Thyroid gland (tissue), 4 donors: ENCODE measurements at regions not wholly inside any gene's neighbourhood (a gene's known extent, or its start where the extent isn't known, plus 50 kb on each side); places are given as distances from the start of the nearest gene placed in this dataset.

Experiments used
- DNase-seq, 2 donors: peaks; one replicate each; pipeline ENCODE4 v3.0.0-alpha.2; 2019
- H3K27ac ChIP-seq, 3 donors: fragments of 200-600 bp; sonication (generic); 1 replicate in 2 of 3; 2 replicates in 1 of 3; pipeline ENCODE4 v1.5.1; 2016 to 2019; ENCODE audit warnings: mild to moderate bottlenecking in 1 of 3, moderate library complexity in 1 of 3
- H3K27me3 ChIP-seq: fragments of 200-600 bp; sonication (generic); one replicate; pipeline ENCODE4 v1.5.1; 2019
- H3K36me3 ChIP-seq, 2 donors: fragments of 200-600 bp; sonication (generic); one replicate each; pipeline ENCODE4 v1.5.1; 2016 to 2019
- H3K4me1 ChIP-seq, 2 donors: fragments of 200-600 bp; sonication (generic); one replicate each; pipeline ENCODE4 v1.5.1; 2017 to 2019
- H3K4me3 ChIP-seq, 3 donors: fragments of 200-600 bp; sonication (generic); replicated peaks in 1 of 3; 1 replicate in 2 of 3; 2 replicates in 1 of 3; pipeline ENCODE4 v1.5.1; 2016; ENCODE audit warnings: mild to moderate bottlenecking in 1 of 3
- H3K9me3 ChIP-seq: fragments of 200-600 bp; sonication (generic); one replicate; pipeline ENCODE4 v1.5.1; 2017
- POLR2A ChIP-seq, 2 donors: fragments of 450-650 bp; IDR thresholded peaks; one replicate each; pipeline ENCODE4 v1.6.1; 2017; ENCODE audit warnings: antibody characterized with exemption in 2 of 2, mild to moderate bottlenecking in 2 of 2, moderate library complexity in 1 of 2
- WGBS, 2 donors: methylation state at CpG; one replicate each; pipeline ENCODE4 v1.1.5; 2017; 5-methylcytosine and 5-hydroxymethylcytosine counted together
- intact Hi-C: fragments of 100-400 bp; cut with DNase I; formaldehyde crosslinking; loops from one replicate; pipeline ENCODE4 v1.15.1; 2023
- TF ChIP-seq, protein P1 (sequence below), 6 experiments: fragments of 200-600 bp in 3 of 6; fragments of 450-650 bp in 3 of 6; sonication (generic) in 3 of 6; IDR thresholded peaks; one replicate each; pipeline ENCODE4 v1.5.1; 2016 to 2019; ENCODE audit warnings: antibody characterized with exemption in 6 of 6, mild to moderate bottlenecking in 2 of 6, inconsistent platforms in 1 of 6, moderate library complexity in 1 of 6

GRCh38 chr21:41066086-41066938 lies 101.6 kb upstream of the BACE2 start:
- Histone ChIP-seq H3K27me3 (no peaks in the 10 kb centered on the region), H3K4me1 (peaks cover 0 to 5% of the 10 kb centered on the region in 2 donors), H3K4me3 (no peak overlapping the region), H3K36me3 (no peaks in the 10 kb centered on the region), H3K27ac (no peak overlapping the region), H3K9me3 (no peaks in the 10 kb centered on the region)
- 89% methylated on average over 16 of the region's 16 CpGs for WGBS, 2 donors
- TF ChIP-seq POLR2A (IDR thresholded peaks at IDR 0.05): no peak
- TF ChIP-seq, protein P1, sequence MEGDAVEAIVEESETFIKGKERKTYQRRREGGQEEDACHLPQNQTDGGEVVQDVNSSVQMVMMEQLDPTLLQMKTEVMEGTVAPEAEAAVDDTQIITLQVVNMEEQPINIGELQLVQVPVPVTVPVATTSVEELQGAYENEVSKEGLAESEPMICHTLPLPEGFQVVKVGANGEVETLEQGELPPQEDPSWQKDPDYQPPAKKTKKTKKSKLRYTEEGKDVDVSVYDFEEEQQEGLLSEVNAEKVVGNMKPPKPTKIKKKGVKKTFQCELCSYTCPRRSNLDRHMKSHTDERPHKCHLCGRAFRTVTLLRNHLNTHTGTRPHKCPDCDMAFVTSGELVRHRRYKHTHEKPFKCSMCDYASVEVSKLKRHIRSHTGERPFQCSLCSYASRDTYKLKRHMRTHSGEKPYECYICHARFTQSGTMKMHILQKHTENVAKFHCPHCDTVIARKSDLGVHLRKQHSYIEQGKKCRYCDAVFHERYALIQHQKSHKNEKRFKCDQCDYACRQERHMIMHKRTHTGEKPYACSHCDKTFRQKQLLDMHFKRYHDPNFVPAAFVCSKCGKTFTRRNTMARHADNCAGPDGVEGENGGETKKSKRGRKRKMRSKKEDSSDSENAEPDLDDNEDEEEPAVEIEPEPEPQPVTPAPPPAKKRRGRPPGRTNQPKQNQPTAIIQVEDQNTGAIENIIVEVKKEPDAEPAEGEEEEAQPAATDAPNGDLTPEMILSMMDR (IDR thresholded peaks at IDR 0.05): no peak
- intact Hi-C loops: loop anchor here (5.0 kb wide), 1 partner anchor 919 kb away; no protein-coding TSS in a partner anchor
- no peak for DNase-seq

- H3K9me3 ChIP-seq: no peaks in the 10 kb centered on the region
- DNase-seq: no peak
- H3K4me1 ChIP-seq: peaks cover 0 to 5% of the 10 kb centered on the region in 2 donors
- no peaks in the 10 kb centered on the region for H3K27me3 ChIP-seq
- intact Hi-C loops: loop anchor here (5.0 kb wide), 1 partner anchor 920 kb away; no protein-coding TSS in a partner anchor
- TF ChIP-seq, protein P1 (IDR thresholded peaks at IDR 0.05): no peak
- TF ChIP-seq POLR2A (IDR thresholded peaks at IDR 0.05): no peak
- H3K36me3 ChIP-seq: no peaks in the 10 kb centered on the region
- WGBS, 2 donors: 71 to 73% methylated on average over 4 of the region's 4 CpGs
- no peak overlapping the region for H3K27ac ChIP-seq
- H3K4me3 ChIP-seq: no peak overlapping the region
Measured at GRCh38 chr21:41067709-41068108, 100.3 kb upstream of the BACE2 start.

- H3K4me1 ChIP-seq: peaks cover 0 to 5% of the 10 kb centered on the region in 2 donors
- TF ChIP-seq, protein P1 (IDR thresholded peaks at IDR 0.05): no peak
- TF ChIP-seq POLR2A (IDR thresholded peaks at IDR 0.05): no peak
- no peak for DNase-seq
- H3K9me3 ChIP-seq: no peaks in the 10 kb centered on the region
- no peaks in the 10 kb centered on the region for H3K36me3 ChIP-seq
- H3K27ac ChIP-seq: no peak overlapping the region
- intact Hi-C loops: loop anchor here (5.0 kb wide), 1 partner anchor 921 kb away; no protein-coding TSS in a partner anchor
- H3K4me3 ChIP-seq: no peak overlapping the region
- WGBS, 2 donors: 45 to 53% methylated on average over 7 of the region's 7 CpGs
- H3K27me3 ChIP-seq: no peaks in the 10 kb centered on the region
Measured at GRCh38 chr21:41068496-41068895, 99.5 kb upstream of the BACE2 start.

GRCh38 chr21:41068967-41069642 lies 98.9 kb upstream of the BACE2 start:
- intact Hi-C loops: loop anchor here (5.0 kb wide), 1 partner anchor 922 kb away; no protein-coding TSS in a partner anchor
- H3K27me3 ChIP-seq: no peaks in the 10 kb centered on the region
- no peak overlapping the region for H3K4me3 ChIP-seq

More at GRCh38 chr21:41068967-41069642, 98.9 kb upstream of the BACE2 start:
- H3K4me1 ChIP-seq: peaks cover 0 to 5% of the 10 kb centered on the region in 2 donors
- no peaks in the 10 kb centered on the region for H3K9me3 ChIP-seq
- DNase-seq: peak; percentile 78 to 84
- no peak overlapping the region for H3K27ac ChIP-seq
- 10 to 19% methylated on average over 22 to 30 of the region's 30 CpGs for WGBS, 2 donors
- no peaks in the 10 kb centered on the region for H3K36me3 ChIP-seq
- no peak for TF ChIP-seq POLR2A (IDR thresholded peaks at IDR 0.05)
- TF ChIP-seq, protein P1 (IDR thresholded peaks at IDR 0.05): peak; percentile 58 to 91 (median 81)
